GM18519 (cell line): ENCODE measurements at regions not wholly inside any gene's neighbourhood (a gene's known extent, or its start where the extent isn't known, plus 50 kb on each side); places are given as distances from the start of the nearest gene placed in this dataset.

ENCODE experiments used
- ATAC-seq: cut with Tn5 transposase; IDR thresholded peaks from one replicate; pipeline ENCODE4 v1.9.1; 2021; ENCODE audit warnings: mild to moderate bottlenecking, moderate library complexity; ENCODE audit not compliant: unreplicated experiment, low FRiP score

DNA sequence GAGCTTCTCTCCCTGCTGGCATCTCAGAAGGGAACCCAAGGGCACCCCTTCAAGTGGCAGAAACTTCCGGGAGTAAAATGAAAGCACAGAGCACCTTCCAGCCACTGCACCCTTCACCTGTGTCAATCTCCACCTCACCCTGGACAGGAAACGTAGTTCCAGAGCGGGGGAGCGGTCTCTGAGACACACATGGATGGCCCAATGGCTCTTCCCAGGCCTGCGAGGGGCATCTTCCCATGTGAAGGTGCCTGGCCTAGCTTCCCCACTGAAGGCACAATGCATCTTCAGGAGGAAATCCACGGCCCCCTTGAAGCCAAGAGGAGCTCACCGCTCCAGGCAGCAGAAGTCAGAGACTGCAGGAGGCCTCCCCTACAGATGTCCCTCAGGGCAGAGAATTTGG, 234.2 kb downstream of the BRD1 start:
- ATAC-seq: no peak

DNA sequence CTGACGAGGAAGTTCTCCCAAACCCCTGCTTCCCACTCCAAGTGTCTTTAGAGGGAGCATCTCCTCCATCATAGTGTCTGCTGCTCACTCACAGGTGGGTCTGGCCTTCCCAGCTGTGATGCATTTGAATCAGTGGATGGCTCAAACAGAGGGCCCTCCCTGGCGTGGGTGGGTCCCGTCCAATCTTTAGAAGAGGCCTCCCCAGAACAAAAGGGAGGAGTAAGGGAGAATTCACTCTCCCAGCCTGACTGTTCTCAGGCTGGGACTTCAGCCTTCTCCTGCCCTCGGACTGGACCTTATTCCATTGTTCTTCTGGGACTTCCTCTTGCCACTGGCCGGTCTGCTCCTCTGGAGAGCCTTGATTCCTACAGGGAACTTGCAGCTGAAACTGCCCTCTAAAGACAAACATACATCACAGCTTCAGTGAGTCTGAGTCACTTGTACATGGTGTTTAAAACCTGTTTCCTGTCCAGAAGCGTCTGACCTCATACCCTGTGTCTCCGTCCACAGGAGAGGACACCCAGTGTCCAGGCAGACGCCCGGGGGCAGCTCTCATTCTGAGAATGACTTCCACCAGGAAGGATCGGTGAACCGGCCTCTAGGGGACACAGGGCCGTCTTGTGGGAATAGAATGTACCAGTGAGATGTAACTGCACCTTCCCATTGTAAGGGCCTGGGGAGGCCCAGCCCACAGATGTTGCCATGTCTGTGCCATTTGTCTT, 234.7 kb downstream of the BRD1 start:
- ATAC-seq: no peak

- no peak for ATAC-seq
Measured at GRCh38 chr22:49590851-49591445, 236.7 kb downstream of the BRD1 start.

DNA sequence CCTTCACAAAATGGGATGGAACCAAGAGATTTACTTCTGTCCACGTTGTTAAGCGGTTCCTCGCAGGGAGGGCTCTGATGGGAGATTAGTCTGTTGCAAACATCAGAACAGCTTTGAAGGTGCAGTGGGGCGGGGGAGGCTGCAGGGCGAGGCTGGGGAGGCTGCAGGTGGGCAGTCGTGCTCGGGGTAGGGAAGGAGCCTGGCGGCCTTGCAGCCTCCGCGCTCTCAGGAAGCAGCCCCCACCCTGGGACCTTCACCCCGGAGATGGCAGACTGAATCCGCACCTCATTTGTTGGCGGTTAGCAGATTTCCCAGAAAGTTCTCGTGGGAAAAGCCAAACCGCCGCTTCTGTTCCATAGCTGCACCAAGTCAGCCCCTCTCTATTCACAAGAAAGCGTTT, 237.3 kb downstream of the BRD1 start:
- ATAC-seq: no peak

- no peak for ATAC-seq
Measured at GRCh38 chr22:49589811-49590210, 237.9 kb downstream of the BRD1 start.

DNA sequence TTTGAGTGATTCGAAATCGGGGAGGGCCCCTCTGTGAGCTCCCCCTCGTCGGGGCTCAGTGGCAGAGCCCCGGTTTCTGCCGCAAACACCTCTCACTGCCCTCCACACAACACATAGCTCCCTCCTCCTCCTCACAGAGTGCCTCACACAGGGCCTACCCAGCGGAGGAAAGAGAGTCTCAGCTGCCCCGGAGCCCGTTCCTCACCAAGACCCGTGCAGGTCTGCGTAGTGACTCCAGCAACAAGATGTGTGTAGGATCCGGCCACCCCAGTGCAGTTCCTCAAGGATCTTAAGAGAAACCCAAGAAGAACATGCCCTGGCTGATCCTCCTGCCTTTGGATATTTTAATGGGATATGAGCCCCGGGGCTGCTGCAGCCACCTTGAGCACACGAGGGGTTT, 238.4 kb downstream of the BRD1 start:
- no peak for ATAC-seq

- no peak for ATAC-seq
Measured at GRCh38 chr22:49588739-49589138, 238.9 kb downstream of the BRD1 start.

GRCh38 chr22:49587987-49588386, 239.7 kb downstream of the BRD1 start:
- ATAC-seq: no peak

- ATAC-seq: no peak
Measured at GRCh38 chr22:49587421-49587820, 240.3 kb downstream of the BRD1 start.

DNA sequence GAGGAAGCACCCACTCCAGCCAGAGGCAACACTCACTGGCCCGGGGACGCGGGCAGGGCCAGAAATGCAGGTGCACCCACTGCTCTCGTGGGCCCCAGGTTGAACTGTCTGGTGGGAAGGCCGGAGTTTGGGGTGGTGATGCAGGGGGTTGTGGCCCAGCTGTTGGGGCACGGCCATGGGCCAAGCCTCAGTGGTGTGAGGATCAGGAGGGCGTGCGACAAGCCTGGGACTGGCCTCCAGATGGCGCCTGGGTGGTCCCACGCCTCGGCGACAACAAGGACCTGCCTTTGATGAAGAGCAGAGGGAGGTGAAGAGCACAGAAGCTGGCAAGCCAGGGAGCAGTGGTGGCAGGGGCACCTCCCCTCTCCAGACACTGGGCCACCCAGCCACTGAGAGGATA, 240.8 kb downstream of the BRD1 start:
- ATAC-seq: no peak

DNA sequence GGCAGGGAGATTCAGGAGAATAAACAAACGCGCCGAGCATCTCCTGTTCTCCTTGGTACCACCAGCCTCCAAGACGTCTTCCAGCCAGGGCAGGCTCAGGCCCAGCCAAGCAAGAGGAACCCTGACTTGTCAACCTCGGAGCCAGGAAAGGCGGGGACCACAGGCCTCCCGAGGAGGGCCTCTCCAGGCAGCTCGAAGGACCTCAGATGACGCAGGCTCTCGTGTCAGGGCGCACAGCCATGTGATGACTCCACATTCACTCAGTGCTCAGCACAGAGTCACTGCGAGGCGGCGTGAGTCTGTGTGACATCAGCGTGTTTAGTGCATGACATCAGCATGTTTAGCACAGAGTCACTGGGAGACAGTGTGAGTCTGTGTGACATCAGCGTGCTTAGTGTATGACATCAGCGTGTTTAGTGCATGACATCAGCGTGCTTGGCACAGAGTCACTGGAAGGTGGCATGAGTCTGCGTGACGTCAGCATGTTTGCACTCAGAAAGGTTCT, 241.4 kb downstream of the BRD1 start:
- no peak for ATAC-seq

- ATAC-seq: no peak
Measured at GRCh38 chr22:49585461-49586243, 242.0 kb downstream of the BRD1 start.

- ATAC-seq: no peak
Measured at GRCh38 chr22:49583886-49584505, 243.7 kb downstream of the BRD1 start.

DNA sequence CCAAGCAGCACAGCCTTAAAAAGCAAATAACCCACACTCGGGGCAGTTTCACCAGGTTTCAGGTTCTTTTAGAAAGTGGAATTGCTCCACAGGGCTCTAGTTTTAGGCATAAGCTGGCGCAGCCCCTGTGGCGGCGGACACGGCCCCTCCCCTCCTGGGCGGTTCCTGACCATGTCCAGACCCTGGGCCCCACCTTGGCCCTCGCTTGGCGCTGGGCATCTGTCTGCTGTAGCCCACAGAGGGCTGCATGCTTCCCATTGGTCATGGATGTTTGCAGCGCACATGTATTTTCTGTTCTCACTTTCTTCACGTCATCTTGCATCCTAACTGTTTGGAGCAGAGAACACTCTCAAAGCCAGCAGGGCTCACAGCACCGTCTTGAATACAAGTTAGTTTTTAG, 244.3 kb downstream of the BRD1 start:
- no peak for ATAC-seq

- ATAC-seq: no peak
Measured at GRCh38 chr22:49582678-49583077, 245.0 kb downstream of the BRD1 start.

DNA sequence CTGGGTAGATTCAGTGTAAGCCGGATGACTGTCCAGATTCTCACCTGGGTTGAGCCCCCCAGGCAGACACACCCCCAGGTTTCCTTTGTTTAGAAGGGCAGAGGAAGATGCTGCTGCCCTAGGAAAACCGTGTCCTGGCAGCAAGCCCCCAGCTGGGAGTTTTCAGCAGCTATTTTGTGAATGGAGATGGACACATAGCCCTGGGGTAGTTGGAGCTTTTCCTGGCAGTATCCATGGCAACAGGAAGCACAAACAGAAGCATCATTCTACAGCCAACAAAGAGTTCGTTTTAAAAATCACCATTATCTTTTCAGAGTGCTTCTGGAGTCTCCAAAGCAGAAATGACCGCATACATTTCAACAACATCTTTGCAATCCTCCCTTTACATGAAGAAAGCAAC, 245.5 kb downstream of the BRD1 start:
- no peak for ATAC-seq

- ATAC-seq: no peak
Measured at GRCh38 chr22:49580024-49580423, 247.6 kb downstream of the BRD1 start.

DNA sequence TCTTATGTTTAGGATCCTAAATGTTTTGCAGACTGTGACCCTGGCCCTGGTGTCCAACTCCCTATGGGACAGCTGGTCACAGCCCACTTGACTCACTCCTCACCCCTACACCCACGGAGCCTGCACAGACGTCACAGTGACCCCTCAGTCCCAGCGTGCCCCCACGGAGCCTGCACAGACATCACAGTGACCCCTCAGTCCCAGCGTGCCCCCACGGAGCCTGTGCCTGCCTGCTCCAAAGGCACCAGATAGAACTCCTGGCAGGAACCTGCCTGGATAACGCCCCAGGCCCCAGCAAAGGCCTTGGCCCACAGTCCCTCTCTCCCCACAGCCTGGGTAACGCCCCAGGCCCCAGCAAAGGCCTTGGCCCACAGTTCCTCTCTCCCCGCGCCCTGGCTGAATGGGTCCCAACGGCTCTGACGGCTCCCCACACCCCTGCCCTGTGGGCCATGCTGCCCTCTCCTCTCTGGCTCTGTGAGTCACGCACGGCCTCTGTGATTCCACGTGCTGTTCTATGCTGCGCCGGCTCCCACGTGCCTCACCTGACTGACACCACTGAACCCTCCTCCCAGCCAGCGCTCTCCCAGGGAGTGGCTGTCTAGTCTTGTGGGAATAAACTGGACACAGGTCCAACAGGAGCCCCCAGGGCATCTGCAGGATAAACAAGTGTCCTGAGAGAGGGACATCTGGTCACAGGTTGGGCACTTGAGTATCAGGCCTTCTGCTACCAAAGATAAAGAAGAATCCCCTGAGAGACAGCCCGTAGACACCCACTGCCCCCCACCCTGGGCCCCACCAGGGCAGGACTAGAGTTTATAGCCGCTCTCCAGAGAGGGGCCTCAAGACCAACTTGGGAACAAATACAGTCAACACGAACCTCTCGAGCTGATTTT, 250.3 kb downstream of the BRD1 start:
- no peak for ATAC-seq

DNA sequence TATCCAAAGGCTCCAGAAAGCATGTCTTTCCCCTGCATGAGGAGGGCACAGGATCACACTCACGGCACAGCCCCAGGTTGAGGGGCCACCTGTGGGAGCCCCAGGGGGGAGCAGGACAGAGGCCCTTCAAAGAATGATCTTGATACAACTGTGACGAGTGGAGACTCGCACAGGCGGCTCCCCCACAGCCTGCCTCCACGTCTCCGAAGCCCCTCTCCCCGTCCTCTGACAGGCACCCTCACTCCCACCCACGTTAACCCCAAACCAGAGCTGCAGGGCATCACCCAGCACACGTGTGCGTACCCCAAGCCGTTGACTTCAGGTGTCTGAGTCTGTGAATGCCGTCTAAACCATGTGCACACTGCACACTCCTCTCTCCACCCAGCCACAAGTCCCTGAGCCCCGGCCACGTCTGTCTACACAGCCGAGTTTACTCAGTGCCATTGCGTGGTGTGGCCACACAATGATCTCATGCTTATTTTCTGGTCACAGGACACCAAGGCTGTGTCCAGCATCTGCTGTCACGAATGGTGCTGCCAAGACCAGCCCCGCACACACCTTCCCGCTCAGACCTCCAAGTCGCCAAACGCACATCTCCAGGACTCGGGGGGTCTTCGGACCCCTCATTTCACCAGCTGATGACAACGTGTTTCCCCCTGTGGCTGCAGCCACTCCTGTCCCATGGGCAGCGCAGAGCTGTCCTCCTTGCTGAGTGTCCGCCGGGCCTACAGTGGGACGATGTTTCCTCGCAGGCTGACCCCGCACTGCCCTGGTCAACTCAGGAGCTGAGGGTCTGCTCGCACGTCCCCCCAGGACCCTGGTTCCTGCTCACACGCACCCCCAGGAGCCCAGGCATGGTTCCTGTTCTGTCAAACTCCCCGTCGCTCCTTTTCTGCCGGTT, 251.2 kb downstream of the BRD1 start:
- ATAC-seq: no peak
